MM.1S (cell line): ENCODE measurements at regions not wholly inside any gene's neighbourhood (a gene's known extent, or its start where the extent isn't known, plus 50 kb on each side); places are given as distances from the start of the nearest gene placed in this dataset.

Experiments used
- DNase-seq: peaks from one replicate; pipeline ENCODE4 v3.0.0-alpha.2; 2015
- H2AFZ ChIP-seq: fragments of 300-600 bp; sonication (generic); 2 replicates; pipeline ENCODE4 v1.6.0; 2016; ENCODE audit warnings: antibody characterized with exemption, low read length
- H3F3A ChIP-seq: fragments of 300-600 bp; sonication (generic); 2 replicates; pipeline ENCODE4 v1.6.1; 2016; ENCODE audit warnings: mild to moderate bottlenecking, antibody characterized with exemption, low read length, moderate library complexity, mixed read lengths; ENCODE audit not compliant: insufficient read depth
- H3K27ac ChIP-seq: fragments of 300-600 bp; sonication (generic); 2 replicates; pipeline ENCODE4 v1.5.1; 2016; ENCODE audit warnings: mild to moderate bottlenecking, low read length
- H3K27me3 ChIP-seq: fragments of 300-600 bp; sonication (generic); replicated peaks from 2 replicates; pipeline ENCODE4 v1.6.0; 2016; ENCODE audit warnings: low read length; ENCODE audit not compliant: insufficient read depth
- H3K36me3 ChIP-seq: fragments of 300-600 bp; sonication (generic); replicated peaks from 2 replicates; pipeline ENCODE4 v1.6.1; 2016; ENCODE audit warnings: mild to moderate bottlenecking, low read length, mixed read lengths; ENCODE audit not compliant: insufficient read depth
- H3K4me1 ChIP-seq: fragments of 300-600 bp; sonication (generic); 2 replicates; pipeline ENCODE4 v1.6.1; 2016; ENCODE audit warnings: low read length, mixed read lengths
- H3K4me2 ChIP-seq: fragments of 300-600 bp; sonication (generic); 2 replicates; pipeline ENCODE4 v1.6.0; 2016; ENCODE audit warnings: low read depth, low read length
- H3K4me3 ChIP-seq: fragments of 300-600 bp; sonication (generic); 2 replicates; pipeline ENCODE4 v1.5.1; 2016; ENCODE audit warnings: low read length, mixed read lengths
- H3K79me2 ChIP-seq: fragments of 300-600 bp; sonication (generic); 2 replicates; pipeline ENCODE4 v1.6.1; 2016; ENCODE audit warnings: mixed run types, low read length, mixed read lengths
- H3K9ac ChIP-seq: fragments of 300-600 bp; sonication (generic); 2 replicates; pipeline ENCODE4 v1.6.1; 2016; ENCODE audit warnings: low read length, mixed read lengths
- H3K9me2 ChIP-seq: fragments of 300-600 bp; sonication (generic); replicated peaks from 2 replicates; pipeline ENCODE4 v1.6.1; 2016; ENCODE audit warnings: mild to moderate bottlenecking, low read length, mixed read lengths; ENCODE audit not compliant: insufficient read depth
- H3K9me3 ChIP-seq: fragments of 300-600 bp; sonication (generic); replicated peaks from 2 replicates; pipeline ENCODE4 v1.6.1; 2016; ENCODE audit warnings: mild to moderate bottlenecking, low read length, mixed read lengths; ENCODE audit not compliant: insufficient read depth
- H4K20me1 ChIP-seq: fragments of 300-600 bp; sonication (generic); 2 replicates; pipeline ENCODE4 v1.6.1; 2016; ENCODE audit warnings: mild to moderate bottlenecking, low read length, moderate library complexity, mixed read lengths; ENCODE audit not compliant: insufficient read depth
- EZH2 ChIP-seq: fragments of 300-600 bp; sonication (generic); optimal IDR thresholded peaks from 2 replicates; pipeline ENCODE3; 2017; ENCODE audit warnings: low read depth, mild to moderate bottlenecking, antibody characterized with exemption, low read length, mixed read lengths
- EZH2phosphoT487 ChIP-seq: fragments of 300-600 bp; sonication (generic); IDR thresholded peaks from 2 replicates; pipeline ENCODE4 v1.6.1; 2018; ENCODE audit warnings: antibody characterized with exemption, low read length
- TF ChIP-seq, protein P1 (sequence below): fragments of 300-600 bp; sonication (generic); IDR thresholded peaks from 2 replicates; pipeline ENCODE4 v1.5.1; 2016; ENCODE audit warnings: antibody characterized with exemption, low read length, mixed read lengths

DNA sequence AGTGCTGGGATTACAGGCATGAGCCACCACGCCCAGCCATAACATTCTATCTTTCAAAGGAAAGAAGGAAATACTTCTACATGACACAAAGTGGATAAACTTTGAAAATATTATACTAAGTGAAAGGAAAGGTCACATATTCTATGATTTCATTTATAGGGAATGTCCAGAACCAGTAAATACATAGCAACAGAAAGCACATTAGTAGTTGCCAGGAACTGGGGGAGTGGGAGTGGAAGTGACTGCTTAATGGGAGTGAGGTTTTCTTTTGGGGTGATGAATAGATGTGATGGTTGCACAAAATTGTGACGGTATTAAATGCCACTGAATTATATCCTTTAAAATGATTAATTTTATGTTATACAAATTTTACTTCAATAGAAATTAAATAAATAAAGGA is 95.7 kb upstream of the IL15 start:
- no peak overlapping the region for H3K4me2 ChIP-seq
- TF ChIP-seq EZH2 (no peak), EZH2phosphoT487 (no peak)
- TF ChIP-seq, protein P1, sequence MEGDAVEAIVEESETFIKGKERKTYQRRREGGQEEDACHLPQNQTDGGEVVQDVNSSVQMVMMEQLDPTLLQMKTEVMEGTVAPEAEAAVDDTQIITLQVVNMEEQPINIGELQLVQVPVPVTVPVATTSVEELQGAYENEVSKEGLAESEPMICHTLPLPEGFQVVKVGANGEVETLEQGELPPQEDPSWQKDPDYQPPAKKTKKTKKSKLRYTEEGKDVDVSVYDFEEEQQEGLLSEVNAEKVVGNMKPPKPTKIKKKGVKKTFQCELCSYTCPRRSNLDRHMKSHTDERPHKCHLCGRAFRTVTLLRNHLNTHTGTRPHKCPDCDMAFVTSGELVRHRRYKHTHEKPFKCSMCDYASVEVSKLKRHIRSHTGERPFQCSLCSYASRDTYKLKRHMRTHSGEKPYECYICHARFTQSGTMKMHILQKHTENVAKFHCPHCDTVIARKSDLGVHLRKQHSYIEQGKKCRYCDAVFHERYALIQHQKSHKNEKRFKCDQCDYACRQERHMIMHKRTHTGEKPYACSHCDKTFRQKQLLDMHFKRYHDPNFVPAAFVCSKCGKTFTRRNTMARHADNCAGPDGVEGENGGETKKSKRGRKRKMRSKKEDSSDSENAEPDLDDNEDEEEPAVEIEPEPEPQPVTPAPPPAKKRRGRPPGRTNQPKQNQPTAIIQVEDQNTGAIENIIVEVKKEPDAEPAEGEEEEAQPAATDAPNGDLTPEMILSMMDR, result no peak
- H3K79me2 ChIP-seq, result no peaks in the 10 kb centered on the region

DNA sequence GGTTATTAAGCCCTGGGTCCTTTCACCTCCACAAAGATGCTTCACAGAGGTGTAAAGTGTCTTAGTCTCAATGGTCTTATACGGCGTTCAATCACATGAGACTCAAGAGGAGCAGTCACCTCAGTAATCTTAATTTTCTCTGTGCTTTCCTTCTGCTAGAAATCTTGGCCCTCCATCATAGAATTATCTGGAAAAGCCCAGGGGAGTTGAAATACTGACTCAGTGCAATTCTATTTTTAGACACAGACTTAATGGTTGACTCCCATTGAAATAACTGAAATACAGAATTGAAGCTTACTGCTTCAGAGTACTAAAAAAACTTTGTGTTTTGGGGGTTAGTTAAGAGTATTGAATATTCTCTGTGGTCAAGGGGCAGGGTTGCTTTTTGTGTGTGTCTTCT is 94.5 kb upstream of the IL15 start:
- H3K4me2 ChIP-seq, result no peak overlapping the region
- TF ChIP-seq EZH2phosphoT487 (no peak), EZH2 (no peak)
- TF ChIP-seq, protein P1, result no peak
- no peaks in the 10 kb centered on the region; the same call in 1 of the 2 replicates for H3K9me2 ChIP-seq
- no peaks in the 10 kb centered on the region for H3K79me2 ChIP-seq
- no peak for DNase-seq
- no peak overlapping the region for H3K4me3 ChIP-seq
- no peak overlapping the region for H3K9ac ChIP-seq
- H4K20me1 ChIP-seq, result no peaks in the 10 kb centered on the region
- H3K4me1 ChIP-seq, result no peaks in the 10 kb centered on the region
- no peaks in the 10 kb centered on the region for H3F3A ChIP-seq
- H3K9me3 ChIP-seq, result no peaks in the 10 kb centered on the region
- H3K36me3 ChIP-seq, result no peaks in the 10 kb centered on the region
- H3K27me3 ChIP-seq, result no peaks in the 10 kb centered on the region
- no peak overlapping the region for H2AFZ ChIP-seq
- no peak overlapping the region for H3K27ac ChIP-seq

More for the DNA sequence above, 95.7 kb upstream of the IL15 start:
- Histone ChIP-seq H4K20me1 (no peaks in the 10 kb centered on the region), H3K4me3 (no peak overlapping the region), H3K27ac (no peak overlapping the region), H3K9ac (no peak overlapping the region), H3K4me1 (no peaks in the 10 kb centered on the region), H3K9me3 (no peaks in the 10 kb centered on the region), H2AFZ (no peak overlapping the region), H3F3A (no peaks in the 10 kb centered on the region), H3K9me2 (no peaks in the 10 kb centered on the region; the same call in 1 of the 2 replicates), H3K36me3 (no peaks in the 10 kb centered on the region), H3K27me3 (no peaks in the 10 kb centered on the region)
- DNase-seq, result no peak

DNA sequence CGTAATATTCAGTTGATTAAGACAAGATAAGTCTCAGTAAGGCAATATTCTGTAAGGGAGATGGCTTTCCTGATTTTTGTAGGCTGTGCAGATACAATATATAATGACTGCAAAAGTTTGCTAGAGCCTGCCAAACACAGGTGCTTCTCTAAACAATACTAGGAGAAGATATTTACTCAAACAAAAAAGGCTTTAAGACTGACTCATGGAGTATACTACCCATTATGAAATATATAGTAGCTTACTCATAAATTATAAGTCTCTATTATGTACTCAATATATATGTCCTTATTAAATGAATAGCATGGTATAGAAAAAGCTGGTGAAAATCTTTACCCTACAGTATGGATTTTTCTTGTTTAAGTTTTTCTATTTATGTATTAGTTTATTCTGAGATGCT is 93.2 kb upstream of the IL15 start:
- Histone ChIP-seq H3F3A (no peaks in the 10 kb centered on the region), H3K4me3 (no peak overlapping the region), H3K36me3 (no peaks in the 10 kb centered on the region), H3K27me3 (no peaks in the 10 kb centered on the region), H3K4me1 (no peaks in the 10 kb centered on the region), H3K4me2 (no peak overlapping the region), H3K27ac (no peak overlapping the region), H3K9me2 (no peaks in the 10 kb centered on the region; the same call in 1 of the 2 replicates), H2AFZ (no peak overlapping the region), H4K20me1 (no peaks in the 10 kb centered on the region), H3K9ac (no peak overlapping the region), H3K79me2 (no peaks in the 10 kb centered on the region), H3K9me3 (no peaks in the 10 kb centered on the region)
- TF ChIP-seq EZH2phosphoT487, result no peak
- no peak for TF ChIP-seq EZH2
- TF ChIP-seq, protein P1, result no peak
- no peak for DNase-seq
